Natural killer cell (primary cell): ENCODE measurements at regions not wholly inside any gene's neighbourhood (a gene's known extent, or its start where the extent isn't known, plus 50 kb on each side); places are given as distances from the start of the nearest gene placed in this dataset.

ENCODE experiments used
- ATAC-seq, 3 donors: fragments of 150-1000 bp in 2 of 3; fragments of 200-7000 bp in 1 of 3; cut with Tn5 transposase; 1 replicate in 1 of 3; 2 replicates in 2 of 3; pipeline ENCODE4 v1.10.0; 2021; ENCODE audit warnings: mild to moderate bottlenecking in 2 of 3, moderate library complexity in 2 of 3
- DNase-seq, 2 donors: peaks; one replicate each; pipeline versions ENCODE4 v3.0.0 to v3.0.0-alpha.2; 2013 to 2021; ENCODE audit warnings: mixed read lengths in 1 of 2
- H3K27ac ChIP-seq: one replicate; pipeline ENCODE4 v1.5.1; 2013; ENCODE audit warnings: mild to moderate bottlenecking, low read length
- H3K27me3 ChIP-seq: one replicate; pipeline ENCODE4 v1.6.1; 2013; ENCODE audit warnings: low read length; ENCODE audit not compliant: control insufficient read depth, insufficient read depth
- H3K36me3 ChIP-seq: one replicate; pipeline ENCODE4 v1.6.1; 2013; ENCODE audit warnings: low read length; ENCODE audit not compliant: control insufficient read depth, insufficient read depth
- H3K4me1 ChIP-seq: one replicate; pipeline ENCODE4 v1.6.1; 2013; ENCODE audit warnings: low read length; ENCODE audit not compliant: control insufficient read depth, insufficient read depth
- H3K4me3 ChIP-seq: one replicate; pipeline ENCODE4 v1.5.1; 2013; ENCODE audit warnings: low read length
- H3K9me3 ChIP-seq: one replicate; pipeline ENCODE4 v1.6.1; 2013; ENCODE audit warnings: low read length; ENCODE audit not compliant: control insufficient read depth, insufficient read depth
- H3K27ac Mint-ChIP-seq, 2 donors: one replicate each; pipeline ENCODE4 v1.8.0; 2022; ENCODE audit warnings: mild to moderate bottlenecking in 2 of 2, mixed read lengths in 2 of 2, moderate library complexity in 1 of 2
- H3K27me3 Mint-ChIP-seq, 2 donors: one replicate each; pipeline ENCODE4 v1.8.0; 2022; ENCODE audit warnings: low read depth in 2 of 2, mixed read lengths in 2 of 2
- H3K36me3 Mint-ChIP-seq: one replicate; pipeline ENCODE4 v1.8.0; 2022; ENCODE audit warnings: mixed read lengths
- H3K4me1 Mint-ChIP-seq, 2 donors: one replicate each; pipeline ENCODE4 v1.8.0; 2022; ENCODE audit warnings: mixed read lengths in 2 of 2
- H3K4me3 Mint-ChIP-seq: one replicate; pipeline ENCODE4 v1.8.0; 2022; ENCODE audit warnings: mild to moderate bottlenecking, moderate library complexity, mixed read lengths
- H3K9me3 Mint-ChIP-seq, 2 donors: one replicate each; pipeline ENCODE4 v1.8.0; 2022; ENCODE audit warnings: mixed read lengths in 2 of 2
- CTCF ChIP-seq: fragments of 200-600 bp; IDR thresholded peaks from one replicate; pipeline ENCODE4 v1.8.0; 2022; ENCODE audit warnings: antibody characterized with exemption
- intact Hi-C: fragments of 100-400 bp; cut with micrococcal nuclease; formaldehyde crosslinking; loops from one replicate; pipeline ENCODE4 v1.14.2; 2022

GRCh38 chrX:128105659-128106058 is 53.5 kb upstream of the ACTRT1 start:
- no peak for TF ChIP-seq CTCF
- H3K36me3 Mint-ChIP-seq, result no peaks in the 10 kb centered on the region
- no peaks in the 10 kb centered on the region for H3K36me3 ChIP-seq
- no peak overlapping the region for H3K27ac Mint-ChIP-seq
- no peaks in the 10 kb centered on the region for H3K27me3 Mint-ChIP-seq
- H3K4me1 ChIP-seq, result no peaks in the 10 kb centered on the region
- H3K4me3 Mint-ChIP-seq, result no peak overlapping the region
- H3K4me3 ChIP-seq, result no peak overlapping the region
- H3K9me3 ChIP-seq, result no peaks in the 10 kb centered on the region
- H3K9me3 Mint-ChIP-seq, result peaks cover 0 to 3% of the 10 kb centered on the region in 2 donors
- no peak overlapping the region for H3K27ac ChIP-seq
- ATAC-seq, result no peak
- no peak for DNase-seq
- H3K27me3 ChIP-seq, result no peaks in the 10 kb centered on the region
- no peaks in the 10 kb centered on the region for H3K4me1 Mint-ChIP-seq
- intact Hi-C loops, result no loop called here
